ENCODE measurements at regions not wholly inside any gene's neighbourhood (a gene's known extent, or its start where the extent isn't known, plus 50 kb on each side); places are given as distances from the start of the nearest gene placed in this dataset.

GRCh38 chrX:63013549-63013948 lies 337.6 kb downstream of the SPIN4 start:
- FAIRE-seq (no peak), ATAC-seq (no peak), DNase-seq (ENCODE audit: extremely low read depth in 1 of 4, low spot score in 3 of 4) (no peak)
- no peak overlapping the region for H3K4me3 ChIP-seq
- H2AFZ ChIP-seq (ENCODE audit: low read depth, low read length), result no peak overlapping the region
- no peaks in the 10 kb centered on the region for H3K4me1 ChIP-seq (replicated peaks in 1 of 2; ENCODE audit: control insufficient read depth in 2 of 2, insufficient read depth in 2 of 2, low read length in 2 of 2)
- ChIA-PET POLR2A (no interaction called here), CTCF (ENCODE audit: low intra/inter-chr PET ratio) (no interaction called here)
- H3K9me1 ChIP-seq (ENCODE audit: control insufficient read depth, insufficient read depth, low read length), result no peaks in the 10 kb centered on the region
- in situ Hi-C loops (cut with MboI), result no loop called here
- H3K27ac ChIP-seq (ENCODE audit: extremely low read depth, low read depth, low read length), result no peak overlapping the region
- H3K4me2 ChIP-seq (ENCODE audit: insufficient read depth, low read length), result no peak overlapping the region
- BruUV-seq (replicated peaks), result no TSS peak
- H3K36me3 ChIP-seq (ENCODE audit: control insufficient read depth, insufficient read depth, low read length), result no peaks in the 10 kb centered on the region
- no peaks in the 10 kb centered on the region for H4K20me1 ChIP-seq (replicated peaks; ENCODE audit: control insufficient read depth, insufficient read depth, low read length)
- H3K9ac ChIP-seq (ENCODE audit: insufficient read depth in 1 of 2, low read depth in 2 of 2, low read length in 2 of 2), result no peak overlapping the region
- intact Hi-C loops (cut with micrococcal nuclease), result no loop called here
- no peaks in the 10 kb centered on the region for H3K79me2 ChIP-seq (ENCODE audit: control insufficient read depth, insufficient read depth, low read length)
- no peaks in the 10 kb centered on the region for H3K9me3 ChIP-seq (replicated peaks; ENCODE audit: control insufficient read depth, insufficient read depth, low read depth, low read length)
- H3K27me3 ChIP-seq (ENCODE audit: control insufficient read depth in 2 of 2, insufficient read depth in 2 of 2, low read length in 2 of 2), result no peaks in the 10 kb centered on the region
- WGBS (ENCODE audit: insufficient coverage, low coverage, missing lambda C conversion rate), result 0% methylated on average over 3 of the region's 3 CpGs
- TF ChIP-seq MGA (IDR thresholded peaks at IDR 0.05), result no peak
- no peak for TF ChIP-seq ZNF274 (IDR thresholded peaks at IDR 0.05; ENCODE audit: borderline replicate concordance, low read depth, low read length)
- no peak for TF ChIP-seq KLF13 (tag; IDR thresholded peaks at IDR 0.05; ENCODE audit: borderline replicate concordance, low read depth)
- TF ChIP-seq MYNN (IDR thresholded peaks at IDR 0.05), result no peak
- no peak for TF ChIP-seq MYNN (CRISPR knock-in tag; IDR thresholded peaks at IDR 0.05)
- TF ChIP-seq ZNF354B (CRISPR knock-in tag; IDR thresholded peaks at IDR 0.05), result no peak
- TF ChIP-seq SIRT6 (IDR thresholded peaks at IDR 0.05; ENCODE audit: low read depth, low read length), result no peak
- TF ChIP-seq ZNF766 (CRISPR knock-in tag; conservative IDR thresholded peaks at IDR 0.05), result no peak
- TF ChIP-seq ZBTB5 (IDR thresholded peaks at IDR 0.05), result no peak
- no peak for TF ChIP-seq MLX (CRISPR knock-in tag; conservative IDR thresholded peaks at IDR 0.05)

All from K562 (cell line).